ENCODE measurements at regions not wholly inside any gene's neighbourhood (a gene's known extent, or its start where the extent isn't known, plus 50 kb on each side); places are given as distances from the start of the nearest gene placed in this dataset.

- TF ChIP-seq POLR2A (IDR thresholded peaks at IDR 0.05) (no peak), CTCF (IDR thresholded peaks at IDR 0.05) (no peak)
Observed at GRCh38 chr6:104312851-104313250, 546.9 kb downstream of the HACE1 start.
